ENCODE measurements at regions not wholly inside any gene's neighbourhood (a gene's known extent, or its start where the extent isn't known, plus 50 kb on each side); places are given as distances from the start of the nearest gene placed in this dataset.

DNA sequence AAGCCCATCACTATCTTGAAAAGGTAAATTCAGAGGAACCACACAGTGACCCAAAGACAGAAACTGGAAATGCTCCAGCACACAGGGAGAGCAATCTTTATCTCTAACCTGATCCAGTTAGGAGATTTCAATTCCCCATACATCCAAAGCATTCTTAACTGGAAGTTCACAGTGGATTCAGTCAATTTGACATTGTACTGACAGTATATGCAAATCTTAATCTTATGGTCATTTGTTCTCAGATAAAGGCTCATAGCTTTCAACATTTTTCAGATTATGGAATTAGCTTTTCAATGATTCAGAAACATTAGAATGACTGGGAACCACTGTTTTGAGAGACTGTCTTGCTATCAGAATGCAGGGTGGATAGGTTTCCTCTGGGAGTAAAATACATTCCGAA lies 1455.6 kb downstream of the OLFM4 start:
- TF ChIP-seq, protein P1, sequence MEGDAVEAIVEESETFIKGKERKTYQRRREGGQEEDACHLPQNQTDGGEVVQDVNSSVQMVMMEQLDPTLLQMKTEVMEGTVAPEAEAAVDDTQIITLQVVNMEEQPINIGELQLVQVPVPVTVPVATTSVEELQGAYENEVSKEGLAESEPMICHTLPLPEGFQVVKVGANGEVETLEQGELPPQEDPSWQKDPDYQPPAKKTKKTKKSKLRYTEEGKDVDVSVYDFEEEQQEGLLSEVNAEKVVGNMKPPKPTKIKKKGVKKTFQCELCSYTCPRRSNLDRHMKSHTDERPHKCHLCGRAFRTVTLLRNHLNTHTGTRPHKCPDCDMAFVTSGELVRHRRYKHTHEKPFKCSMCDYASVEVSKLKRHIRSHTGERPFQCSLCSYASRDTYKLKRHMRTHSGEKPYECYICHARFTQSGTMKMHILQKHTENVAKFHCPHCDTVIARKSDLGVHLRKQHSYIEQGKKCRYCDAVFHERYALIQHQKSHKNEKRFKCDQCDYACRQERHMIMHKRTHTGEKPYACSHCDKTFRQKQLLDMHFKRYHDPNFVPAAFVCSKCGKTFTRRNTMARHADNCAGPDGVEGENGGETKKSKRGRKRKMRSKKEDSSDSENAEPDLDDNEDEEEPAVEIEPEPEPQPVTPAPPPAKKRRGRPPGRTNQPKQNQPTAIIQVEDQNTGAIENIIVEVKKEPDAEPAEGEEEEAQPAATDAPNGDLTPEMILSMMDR (IDR thresholded peaks at IDR 0.05; ENCODE audit: poor library complexity): no peak
- TF ChIP-seq EZH2 (IDR thresholded peaks at IDR 0.05; ENCODE audit: borderline replicate concordance) (no peak), EZH2phosphoT487 (IDR thresholded peaks at IDR 0.05; ENCODE audit: low read depth, severe bottlenecking, unreplicated experiment) (no peak)

Data from hepatocyte (in vitro differentiated cells).